Nucleus accumbens (tissue), 56 donors: ENCODE measurements at regions not wholly inside any gene's neighbourhood (a gene's known extent, or its start where the extent isn't known, plus 50 kb on each side); places are given as distances from the start of the nearest gene placed in this dataset.

Source experiments
- DNase-seq, 56 donors: peaks; one replicate each; lab custom pipeline; 2025; lab: John Stamatoyannopoulos, UW

GRCh38 chr13:105773863-105774538 is 761.5 kb downstream of the EFNB2 start:
- peak in 4 of 56 donors; percentile 3 to 15 (median 4) for DNase-seq

DNA sequence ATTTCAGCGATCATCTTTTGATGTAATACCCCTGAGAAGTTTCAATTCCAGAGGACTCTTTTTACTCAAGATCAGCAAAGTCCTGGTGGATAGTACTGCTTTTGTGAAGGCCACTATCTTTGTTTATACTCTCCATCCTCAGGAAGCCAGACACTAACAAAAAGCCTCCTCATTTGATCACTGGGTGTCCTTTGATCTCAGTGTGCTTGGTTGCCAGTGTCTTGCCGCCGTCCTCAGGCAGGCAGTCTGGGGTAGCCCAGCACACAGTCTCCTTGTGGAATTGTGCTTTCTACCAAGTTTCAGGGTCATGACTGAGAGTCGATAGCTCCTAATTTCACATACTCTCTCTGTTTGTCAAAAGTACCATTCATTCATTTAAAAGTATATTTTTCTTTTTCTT is 762.2 kb downstream of the EFNB2 start:
- DNase-seq = no peak

DNA sequence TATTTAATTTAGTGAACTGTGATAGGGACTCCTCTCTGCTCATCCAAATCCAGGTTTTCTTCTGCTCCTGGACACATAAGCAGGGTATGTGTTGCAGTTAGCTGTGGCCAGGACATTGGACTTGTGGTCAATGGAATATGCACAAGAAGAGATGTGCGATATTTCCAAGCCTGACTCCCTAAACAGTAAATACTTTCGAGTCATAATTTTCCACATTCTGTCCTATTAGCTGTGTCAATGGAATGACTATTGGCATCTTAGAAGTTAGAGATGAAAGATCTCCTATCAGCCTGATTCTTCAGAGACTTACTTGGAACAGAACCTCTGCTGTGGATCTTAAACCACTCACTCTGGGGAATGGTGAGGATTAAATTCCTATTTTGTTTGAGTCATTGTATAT is 771.0 kb downstream of the EFNB2 start:
- DNase-seq = no peak

DNA sequence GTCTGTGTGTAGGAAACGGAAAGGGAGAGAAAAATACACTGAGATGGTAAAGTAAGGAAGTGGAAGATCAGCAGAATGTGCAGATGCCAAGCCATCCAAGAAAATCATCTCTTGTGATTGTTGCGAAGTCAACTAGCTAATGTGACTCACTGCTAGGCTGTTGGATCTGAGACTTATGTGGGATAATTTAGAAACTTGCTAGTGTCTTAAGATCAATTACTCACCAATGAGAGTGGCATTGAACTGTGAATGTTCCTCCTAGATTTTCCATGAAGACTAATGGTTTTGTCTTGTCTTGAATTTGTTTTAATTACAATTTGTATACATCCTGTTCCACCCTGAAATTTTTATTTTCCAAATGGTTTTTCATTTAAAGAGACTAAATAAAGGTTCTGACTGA is 771.6 kb downstream of the EFNB2 start:
- DNase-seq = no peak

DNA sequence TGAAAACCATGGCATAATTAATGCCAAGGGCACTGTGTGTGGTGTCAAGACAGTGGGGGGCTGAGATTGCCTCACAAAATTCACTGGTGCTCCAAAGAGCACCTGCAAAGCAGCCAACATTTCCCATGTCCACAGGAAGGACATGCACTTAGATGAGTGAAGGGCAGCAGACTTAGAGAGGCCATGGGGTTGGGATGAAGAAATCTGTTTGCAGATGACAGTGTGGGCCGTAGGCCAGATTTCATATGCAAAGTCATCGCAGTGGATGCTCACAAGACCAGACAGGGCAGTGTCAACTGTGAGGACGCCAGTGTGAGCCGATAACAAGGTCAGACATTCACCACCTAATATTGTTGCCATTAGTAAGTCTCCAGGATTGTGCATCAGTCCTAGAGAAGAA is 773.4 kb downstream of the EFNB2 start:
- DNase-seq = no peak

- DNase-seq = no peak
Measured at GRCh38 chr13:105758918-105759860, 776.3 kb downstream of the EFNB2 start.

DNA sequence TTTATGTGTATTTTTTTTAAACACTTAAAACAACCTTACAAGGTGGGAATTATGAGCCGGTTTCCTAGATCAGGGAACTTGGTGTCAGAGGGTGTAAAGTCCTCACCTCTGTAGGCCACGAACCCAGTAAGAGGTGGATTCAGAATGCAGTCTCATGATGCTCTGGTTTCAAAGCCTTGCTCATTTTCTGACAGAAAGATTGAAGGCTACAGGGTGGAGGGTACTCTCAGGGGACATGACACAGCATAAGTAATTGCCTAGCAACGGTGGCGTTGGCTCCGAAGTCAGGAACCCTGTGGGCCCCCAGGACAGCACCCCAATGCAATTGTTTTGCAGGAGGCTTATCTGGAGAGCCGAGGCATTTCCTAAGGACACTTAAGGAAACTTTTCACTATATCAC is 794.7 kb downstream of the EFNB2 start:
- no peak for DNase-seq

DNA sequence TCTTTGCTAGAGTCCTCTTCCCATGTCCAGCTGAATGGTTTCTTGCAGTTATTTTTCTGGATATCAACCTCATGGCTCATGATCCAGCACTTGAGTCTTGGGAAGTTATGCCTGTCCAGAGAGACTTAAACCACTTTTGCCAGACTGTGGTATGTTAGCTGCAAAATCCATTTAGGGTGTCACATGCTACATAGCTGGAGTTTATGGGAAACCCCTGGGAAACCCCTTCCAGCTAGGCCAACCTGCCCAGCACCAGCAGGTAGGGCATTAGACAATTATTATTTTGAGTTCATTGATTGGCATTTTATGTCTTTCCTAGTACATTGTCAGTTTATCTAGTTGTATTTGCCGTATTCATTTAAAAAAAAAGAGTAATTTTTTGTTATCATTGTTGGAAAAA is 797.8 kb downstream of the EFNB2 start:
- DNase-seq = no peak

DNA sequence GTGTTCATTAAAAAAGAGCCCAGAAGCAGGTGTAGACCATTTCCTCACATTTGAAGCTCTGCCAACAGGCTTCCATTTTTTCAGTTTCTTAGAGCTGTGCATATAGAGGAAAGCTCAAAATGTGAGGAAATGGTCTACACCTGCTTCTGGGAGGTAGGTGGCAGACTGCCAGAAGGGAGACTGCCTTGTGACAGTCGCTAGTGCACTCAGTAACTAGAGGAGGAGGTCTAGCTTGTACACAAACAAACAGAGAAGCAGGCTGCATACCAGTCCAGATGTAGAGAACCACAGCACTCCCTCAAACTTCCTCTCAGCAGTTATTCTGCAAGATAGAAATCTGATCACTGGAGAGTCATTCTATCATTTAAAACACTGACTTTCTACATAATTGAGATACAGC is 800.2 kb downstream of the EFNB2 start:
- DNase-seq = no peak

DNA sequence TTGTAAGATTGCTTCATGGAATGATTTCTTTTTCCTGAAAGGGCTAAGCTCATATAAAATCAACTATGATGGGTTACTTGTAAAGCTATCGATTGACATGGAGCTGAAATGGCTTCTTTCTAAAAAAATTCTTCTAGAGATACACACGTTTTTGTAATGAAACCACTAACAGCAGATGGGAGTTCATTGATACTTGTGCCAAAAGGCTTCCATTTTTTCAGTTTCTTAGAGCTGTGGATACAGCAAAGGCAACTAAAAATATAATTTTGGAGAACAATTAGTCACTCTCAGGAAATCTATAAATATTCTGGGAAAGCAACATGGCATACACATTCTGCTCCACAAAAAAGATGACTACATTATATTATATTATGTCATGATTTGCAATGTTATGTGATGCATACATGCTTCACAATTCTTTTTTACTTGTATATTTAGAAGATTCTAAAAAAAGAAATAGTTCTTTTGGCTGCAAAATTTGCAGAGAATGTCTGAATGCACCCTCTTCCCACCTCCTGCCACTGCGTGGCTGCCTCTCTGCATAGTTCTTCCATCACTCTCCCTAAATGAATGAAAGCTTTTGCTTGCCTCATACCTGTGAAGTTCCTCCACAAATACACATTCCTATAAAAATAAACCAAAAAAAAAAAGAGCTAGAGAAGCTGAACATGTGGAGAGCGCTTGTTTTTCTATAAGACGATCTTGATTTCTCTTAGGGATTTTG is 802.5 kb downstream of the EFNB2 start:
- DNase-seq = peak in 6 of 56 donors; percentile 0 to 22 (median 8)

DNA sequence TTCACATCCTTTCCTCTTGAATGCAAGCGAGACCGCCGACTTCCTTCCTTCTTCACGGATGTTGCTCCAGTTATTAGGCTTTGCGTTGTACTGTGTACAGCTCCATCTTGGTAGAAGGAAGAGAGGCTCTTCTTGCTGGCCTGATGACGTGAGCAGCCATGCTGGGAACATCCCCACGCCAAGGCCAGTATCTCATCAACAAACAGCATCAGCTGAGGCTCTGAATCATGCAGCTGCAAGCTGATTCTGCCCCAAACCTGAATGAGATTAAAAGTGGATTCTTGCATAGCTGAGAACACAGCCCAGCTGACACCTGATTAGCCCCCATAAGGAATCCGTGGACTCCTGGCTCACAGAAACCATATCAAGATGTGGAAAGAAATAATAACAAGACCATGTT is 809.6 kb downstream of the EFNB2 start:
- no peak for DNase-seq

- no peak for DNase-seq
Measured at GRCh38 chr13:105721016-105721415, 814.4 kb downstream of the EFNB2 start.

GRCh38 chr13:105719859-105720258 is 815.6 kb downstream of the EFNB2 start:
- no peak for DNase-seq

DNA sequence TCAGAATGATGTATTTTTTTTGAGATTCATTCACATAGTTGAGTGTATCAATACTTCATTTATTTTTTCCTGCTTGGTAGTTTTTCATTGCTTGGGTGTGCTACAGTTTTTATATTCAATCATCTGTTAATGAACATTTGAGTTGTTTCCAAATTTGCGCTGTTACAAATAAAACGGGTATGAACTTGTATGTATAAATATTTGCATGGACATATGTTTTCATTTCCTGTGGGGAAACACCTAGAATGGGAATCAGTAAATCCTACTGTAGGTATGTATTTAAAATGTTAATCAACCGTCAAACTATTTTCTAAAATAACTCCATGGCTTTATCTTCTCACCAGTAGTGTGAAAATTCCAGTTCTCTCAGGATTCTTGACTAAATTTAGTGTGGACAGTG is 826.3 kb downstream of the EFNB2 start:
- no peak for DNase-seq

- no peak for DNase-seq
Measured at GRCh38 chr13:105703843-105704242, 831.6 kb downstream of the EFNB2 start.

- no peak for DNase-seq
Measured at GRCh38 chr13:105702441-105702840, 833.0 kb downstream of the EFNB2 start.

GRCh38 chr13:105692769-105693168 is 842.7 kb downstream of the EFNB2 start:
- no peak for DNase-seq

GRCh38 chr13:105684216-105684615 is 851.2 kb downstream of the EFNB2 start:
- no peak for DNase-seq

DNA sequence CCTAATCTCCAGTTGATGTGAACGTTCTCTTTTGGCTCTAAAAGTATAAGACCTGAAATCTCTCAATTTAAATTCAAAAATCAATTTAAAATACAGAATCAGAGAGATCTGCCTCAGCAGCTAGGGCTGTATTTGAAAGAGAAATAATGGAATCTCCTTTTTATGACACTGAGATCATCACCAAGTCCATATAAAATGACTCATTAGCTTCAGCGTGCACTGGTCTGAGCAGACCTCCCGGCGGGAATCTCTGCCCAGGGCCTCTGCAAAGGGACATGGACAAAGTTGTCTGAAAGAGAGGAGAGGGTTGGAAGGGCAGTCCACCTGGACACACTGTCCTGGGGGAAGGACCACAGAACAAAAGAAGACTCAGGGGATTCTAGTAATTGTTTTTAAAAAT is 855.6 kb downstream of the EFNB2 start:
- DNase-seq = no peak

DNA sequence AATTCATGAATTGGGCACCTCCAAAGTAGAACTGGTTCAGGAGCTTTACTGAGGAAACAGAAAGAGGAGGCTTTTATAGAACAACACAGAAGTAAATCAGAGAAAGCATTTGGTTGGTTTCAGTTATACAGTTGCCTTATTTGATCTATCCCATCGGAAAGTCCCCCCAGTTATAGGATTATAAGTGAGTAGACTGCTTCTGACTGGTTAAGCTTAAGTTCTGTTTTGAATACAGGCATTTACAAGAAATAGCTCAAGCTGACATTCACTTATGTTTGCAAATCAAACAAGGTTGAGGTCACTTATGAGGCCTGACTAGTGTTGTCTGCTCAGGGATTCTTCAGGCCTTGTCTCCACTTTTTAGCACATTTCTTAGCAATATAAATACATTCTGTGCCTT is 857.4 kb downstream of the EFNB2 start:
- no peak for DNase-seq

DNA sequence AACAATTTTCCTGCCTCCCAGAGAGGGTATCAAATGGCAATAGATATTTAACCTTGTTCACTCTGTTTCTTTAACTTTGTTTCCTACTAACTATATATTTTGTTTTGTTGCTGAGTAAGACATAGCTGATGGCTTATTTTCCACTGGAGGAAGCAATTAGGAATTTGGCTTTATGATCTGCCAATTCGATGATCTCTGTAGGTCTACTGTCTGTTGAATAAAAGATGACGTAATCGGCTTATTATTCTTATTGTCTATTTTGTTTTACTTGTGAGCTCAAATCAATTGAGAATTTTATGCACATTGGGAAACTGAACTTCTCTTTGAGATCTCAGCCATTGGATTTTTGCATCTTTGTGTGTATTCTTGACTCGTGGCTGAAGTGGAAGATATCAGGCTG is 862.6 kb downstream of the EFNB2 start:
- DNase-seq = no peak
